Kidney (tissue), 13 donors: ENCODE measurements at regions not wholly inside any gene's neighbourhood (a gene's known extent, or its start where the extent isn't known, plus 50 kb on each side); places are given as distances from the start of the nearest gene placed in this dataset.
A peak's percentile ranks its signal among the peaks of the same experiment; 100 is the strongest.

Source experiments
- DNase-seq, 5 donors: peaks; one replicate each; pipeline ENCODE4 v3.0.0-alpha.2; 2013 to 2020
- FAIRE-seq: peaks from 2 replicates; lab custom pipeline; 2012; peaks lifted over from hg19 to GRCh38; lab: Jason Lieb, UNC
- H3K27ac ChIP-seq, 2 donors: one replicate each; pipeline ENCODE4 v1.7.0; 2013; ENCODE audit warnings: low read depth in 2 of 2, low read length in 2 of 2, inconsistent platforms in 1 of 2
- H3K27me3 ChIP-seq: one replicate; pipeline ENCODE4 v1.7.1; 2013; ENCODE audit warnings: low read length, inconsistent platforms; ENCODE audit not compliant: control insufficient read depth, insufficient read depth
- H3K36me3 ChIP-seq, 3 donors: one replicate each; pipeline versions ENCODE4 v1.7.0 to v1.7.1; 2013; ENCODE audit warnings: low read length in 3 of 3, control low read depth in 1 of 3, inconsistent platforms in 1 of 3; ENCODE audit not compliant: insufficient read depth in 3 of 3, control insufficient read depth in 2 of 3
- H3K4me1 ChIP-seq, 3 donors: one replicate each; pipeline versions ENCODE4 v1.7.0 to v1.7.1; 2013; ENCODE audit warnings: low read length in 3 of 3, inconsistent platforms in 1 of 3, low read depth in 1 of 3; ENCODE audit not compliant: control insufficient read depth in 2 of 3, insufficient read depth in 2 of 3
- H3K4me3 ChIP-seq, 3 donors: one replicate each; pipeline versions ENCODE4 v1.7.0 to v1.8.1; 2013; ENCODE audit warnings: low read length in 3 of 3, control low read depth in 1 of 3, inconsistent platforms in 1 of 3
- H3K9ac ChIP-seq, 3 donors: one replicate each; pipeline versions ENCODE4 v1.7.0 to v1.7.1; 2013; ENCODE audit warnings: low read length in 3 of 3, control low read depth in 1 of 3, inconsistent platforms in 1 of 3
- H3K9me3 ChIP-seq, 3 donors: one replicate each; pipeline versions ENCODE4 v1.7.0 to v1.7.1; 2013; ENCODE audit warnings: low read length in 3 of 3, control low read depth in 1 of 3, inconsistent platforms in 1 of 3; ENCODE audit not compliant: control insufficient read depth in 2 of 3, insufficient read depth in 1 of 3
- intact Hi-C: fragments of 100-400 bp; cut with DNase I; formaldehyde crosslinking; loops from one replicate; pipeline ENCODE4 v1.11.1; 2022
- TF ChIP-seq, protein P1 (sequence below): IDR thresholded peaks from 3 replicates; pipeline ENCODE4 v1.5.1; 2012; ENCODE audit warnings: mild to moderate bottlenecking, moderate library complexity, borderline replicate concordance; ENCODE audit not compliant: insufficient read depth; ENCODE audit errors: extremely low read depth
- donor health status: control.
- donor health status: control.
- donor health status: control.
- donor health status: control.
- donor health status: control.
- donor health status: DM: yes; HTN: yes; CAD: no.
- donor health status: Normal renal cell carcinoma (clear cell type).

DNA sequence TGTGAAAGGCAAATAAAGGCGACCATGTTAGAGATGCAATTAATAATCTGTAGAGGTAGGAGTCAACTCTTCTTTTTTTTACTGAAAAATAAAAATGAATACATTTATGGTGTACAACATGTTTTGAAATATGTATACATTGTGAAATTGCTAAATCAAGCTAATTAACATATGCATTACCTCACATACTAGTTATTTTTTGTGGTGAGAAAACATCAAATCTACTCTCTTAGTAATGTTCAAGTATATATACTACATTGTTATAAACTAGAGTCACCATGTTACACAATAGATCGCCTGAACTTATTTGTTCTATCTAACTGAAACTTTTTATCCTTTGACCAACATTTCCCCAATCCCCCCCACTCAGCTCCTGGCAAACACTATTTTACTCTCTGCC lies 143.2 kb downstream of the POU4F1 start:
- no peaks in the 10 kb centered on the region for H3K27me3 ChIP-seq
- H3K36me3 ChIP-seq, result no peaks in the 10 kb centered on the region
- intact Hi-C loops, result no loop called here
- H3K9ac ChIP-seq, result no peak overlapping the region
- TF ChIP-seq, protein P1, sequence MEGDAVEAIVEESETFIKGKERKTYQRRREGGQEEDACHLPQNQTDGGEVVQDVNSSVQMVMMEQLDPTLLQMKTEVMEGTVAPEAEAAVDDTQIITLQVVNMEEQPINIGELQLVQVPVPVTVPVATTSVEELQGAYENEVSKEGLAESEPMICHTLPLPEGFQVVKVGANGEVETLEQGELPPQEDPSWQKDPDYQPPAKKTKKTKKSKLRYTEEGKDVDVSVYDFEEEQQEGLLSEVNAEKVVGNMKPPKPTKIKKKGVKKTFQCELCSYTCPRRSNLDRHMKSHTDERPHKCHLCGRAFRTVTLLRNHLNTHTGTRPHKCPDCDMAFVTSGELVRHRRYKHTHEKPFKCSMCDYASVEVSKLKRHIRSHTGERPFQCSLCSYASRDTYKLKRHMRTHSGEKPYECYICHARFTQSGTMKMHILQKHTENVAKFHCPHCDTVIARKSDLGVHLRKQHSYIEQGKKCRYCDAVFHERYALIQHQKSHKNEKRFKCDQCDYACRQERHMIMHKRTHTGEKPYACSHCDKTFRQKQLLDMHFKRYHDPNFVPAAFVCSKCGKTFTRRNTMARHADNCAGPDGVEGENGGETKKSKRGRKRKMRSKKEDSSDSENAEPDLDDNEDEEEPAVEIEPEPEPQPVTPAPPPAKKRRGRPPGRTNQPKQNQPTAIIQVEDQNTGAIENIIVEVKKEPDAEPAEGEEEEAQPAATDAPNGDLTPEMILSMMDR, result no peak
- H3K4me3 ChIP-seq, result no peak overlapping the region
- H3K4me1 ChIP-seq, result no peaks in the 10 kb centered on the region
- no peaks in the 10 kb centered on the region for H3K9me3 ChIP-seq
- DNase-seq (no peak), FAIRE-seq (no peak)
- H3K27ac ChIP-seq, result no peak overlapping the region

DNA sequence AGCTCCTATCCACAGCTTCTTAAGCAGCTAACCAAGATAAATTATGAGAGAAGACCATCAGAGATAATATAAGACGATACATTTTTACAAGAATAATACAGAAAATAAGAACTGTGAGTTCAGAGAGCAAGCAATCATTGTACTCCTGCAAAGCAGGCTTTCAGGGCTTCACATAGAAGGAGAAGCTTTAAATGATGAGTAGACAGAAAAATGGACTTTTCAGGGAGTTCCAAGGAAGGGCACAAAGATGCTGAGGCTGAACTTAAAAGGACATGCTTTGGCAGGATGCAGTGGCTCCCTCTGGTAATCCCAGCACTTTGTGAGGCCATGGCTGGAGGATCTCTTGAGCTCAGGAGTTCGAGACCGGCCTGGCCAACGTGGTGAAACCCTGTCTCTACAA lies 159.5 kb downstream of the POU4F1 start:
- Histone ChIP-seq H3K36me3 (no peaks in the 10 kb centered on the region), H3K27ac (no peak overlapping the region)
- intact Hi-C loops, result no loop called here

DNA sequence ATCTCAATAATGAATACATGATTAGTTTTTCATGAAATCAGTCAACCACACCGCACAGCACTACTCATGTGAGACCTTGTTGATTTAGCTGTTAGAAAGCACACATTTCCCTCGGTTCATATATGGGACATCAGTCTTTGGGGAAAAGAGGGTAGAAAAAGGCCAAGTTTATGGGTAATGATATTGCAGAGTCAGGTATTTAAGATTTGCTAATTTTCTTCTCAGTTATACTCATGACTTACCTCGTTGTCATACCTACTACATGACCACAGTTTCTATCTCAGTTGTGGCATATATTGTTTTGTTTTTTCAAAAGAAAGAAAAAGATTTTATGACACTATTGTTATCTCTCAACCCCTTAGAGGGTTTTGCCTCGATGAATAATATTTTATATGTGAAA lies 165.6 kb downstream of the POU4F1 start:
- Histone ChIP-seq H3K9me3 (no peaks in the 10 kb centered on the region), H3K4me3 (no peak overlapping the region), H3K36me3 (no peaks in the 10 kb centered on the region), H3K4me1 (no peaks in the 10 kb centered on the region), H3K27ac (no peak overlapping the region), H3K27me3 (no peaks in the 10 kb centered on the region), H3K9ac (no peak overlapping the region)
- DNase-seq (peak in 2 of 5 donors; percentile 11 to 13), FAIRE-seq (no peak)
- TF ChIP-seq, protein P1, result no peak
- intact Hi-C loops, result no loop called here

More for the DNA sequence above, 159.5 kb downstream of the POU4F1 start:
- Histone ChIP-seq H3K27me3 (no peaks in the 10 kb centered on the region), H3K4me3 (no peak overlapping the region), H3K9me3 (no peaks in the 10 kb centered on the region), H3K4me1 (no peaks in the 10 kb centered on the region), H3K9ac (no peak overlapping the region)
- DNase-seq (no peak), FAIRE-seq (no peak)
- TF ChIP-seq, protein P1, result no peak

DNA sequence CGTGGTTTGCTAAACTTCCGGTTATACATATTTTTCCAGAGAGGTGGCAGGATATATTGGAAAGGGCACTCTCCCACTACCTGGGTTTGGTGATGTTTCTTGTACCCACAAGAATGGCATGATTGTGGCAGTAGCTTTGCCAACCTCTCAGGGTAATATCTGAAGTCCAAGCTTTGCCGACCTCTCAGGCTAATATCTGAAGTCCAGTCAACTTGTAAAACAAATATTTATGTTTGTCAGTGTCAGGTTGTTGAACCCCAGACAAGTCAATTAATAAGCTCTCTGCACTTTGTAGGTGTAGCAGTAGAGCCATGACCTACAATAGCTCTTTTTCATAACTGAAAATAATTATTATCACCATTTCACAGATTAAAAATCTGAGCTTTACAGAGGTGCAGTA lies 167.0 kb downstream of the POU4F1 start:
- no peak overlapping the region for H3K4me3 ChIP-seq

More for the DNA sequence above, 167.0 kb downstream of the POU4F1 start:
- no peak for DNase-seq
- H3K27ac ChIP-seq, result no peak overlapping the region
- no peaks in the 10 kb centered on the region for H3K4me1 ChIP-seq
- no peak for FAIRE-seq
- no peaks in the 10 kb centered on the region for H3K27me3 ChIP-seq
- no peak overlapping the region for H3K9ac ChIP-seq
- intact Hi-C loops, result no loop called here
- no peaks in the 10 kb centered on the region for H3K9me3 ChIP-seq
- TF ChIP-seq, protein P1, result no peak
- H3K36me3 ChIP-seq, result no peaks in the 10 kb centered on the region
